GM03348 (cell line): ENCODE measurements at regions not wholly inside any gene's neighbourhood (a gene's known extent, or its start where the extent isn't known, plus 50 kb on each side); places are given as distances from the start of the nearest gene placed in this dataset.

ENCODE experiments used
- DNase-seq: peaks from one replicate; pipeline ENCODE4 v3.0.0; 2012; ENCODE audit warnings: low spot score

- DNase-seq, result no peak
These were observed 177.1 kb upstream of the SULF2 start for GRCh38 chr20:47962286-47962963.

DNA sequence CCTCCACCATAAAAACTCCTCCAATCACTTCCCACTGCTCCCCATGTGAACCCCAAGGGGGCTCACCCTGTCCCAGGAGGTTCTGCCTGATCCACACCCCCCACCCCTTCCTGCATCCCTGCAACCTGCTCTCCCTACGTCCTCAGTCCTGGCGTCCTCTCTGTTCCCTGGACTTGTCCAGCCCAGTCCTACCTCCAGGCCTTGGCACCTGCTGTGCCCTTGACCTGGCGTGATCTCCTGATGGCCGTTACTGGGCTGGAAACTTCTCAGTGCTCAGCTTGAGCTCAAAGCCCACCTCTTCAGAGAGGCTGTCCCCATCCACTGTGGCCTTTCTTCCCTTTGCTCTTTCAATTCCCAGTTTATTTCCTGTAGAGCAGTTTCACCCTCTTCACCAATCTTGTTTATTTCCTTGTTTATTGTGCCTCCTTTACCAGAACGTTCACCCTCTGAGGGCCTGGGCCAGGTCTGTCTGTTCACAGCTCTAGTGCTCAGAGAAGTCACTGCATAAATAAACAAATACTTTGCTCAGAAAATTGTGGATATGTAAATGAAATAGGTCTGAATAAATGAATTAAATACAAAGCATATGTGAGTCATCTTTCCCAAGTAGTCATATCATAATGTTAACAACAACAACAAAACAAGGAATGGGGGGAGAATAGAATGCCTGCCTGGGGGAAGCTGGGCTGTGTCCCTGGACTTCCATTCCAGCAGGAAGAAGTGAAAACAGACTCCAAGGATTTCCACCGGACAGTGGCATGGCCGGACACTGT is 175.7 kb upstream of the SULF2 start:
- no peak for DNase-seq

- no peak for DNase-seq
These were observed 175.0 kb upstream of the SULF2 start for GRCh38 chr20:47960277-47960676.

DNA sequence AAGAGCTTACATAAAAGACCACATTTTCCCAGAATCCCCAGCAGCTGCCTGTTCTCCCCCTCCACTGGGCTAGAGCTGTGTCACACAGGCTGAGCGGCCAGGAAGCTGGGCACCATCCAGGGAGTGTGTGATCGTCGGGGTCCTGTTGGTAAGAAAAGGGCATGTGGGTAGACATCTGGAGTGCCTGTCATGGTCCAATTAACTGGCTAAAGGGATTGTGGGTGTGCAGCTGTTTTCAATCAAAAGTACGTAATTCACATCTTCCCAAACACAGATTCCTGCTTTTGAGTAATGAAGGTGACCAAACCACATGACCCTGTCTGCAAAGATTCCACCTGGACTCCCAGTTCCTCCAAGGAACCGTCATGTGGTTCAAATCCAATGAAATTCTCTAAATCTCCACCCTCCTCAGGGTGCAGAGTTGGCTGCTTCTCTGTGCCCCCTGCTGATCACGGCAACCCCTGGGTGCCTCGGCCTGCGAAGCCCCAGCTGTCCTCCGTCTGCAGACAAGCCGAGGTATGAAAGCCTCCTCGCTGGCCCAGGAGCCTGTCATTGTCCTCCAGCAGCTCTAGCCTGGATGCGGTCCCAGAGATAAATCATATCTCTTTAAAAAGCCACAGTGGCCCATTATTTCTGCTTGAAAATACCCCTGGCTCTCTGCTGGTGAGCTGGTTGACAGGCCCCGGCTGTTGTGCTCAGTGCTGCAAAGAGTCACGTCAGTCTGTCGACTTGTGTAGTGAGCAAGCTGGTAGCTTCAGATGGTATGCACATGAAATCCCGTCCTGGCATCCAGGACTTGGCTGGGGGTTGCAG is 172.9 kb upstream of the SULF2 start:
- DNase-seq, result peak; percentile 23

DNA sequence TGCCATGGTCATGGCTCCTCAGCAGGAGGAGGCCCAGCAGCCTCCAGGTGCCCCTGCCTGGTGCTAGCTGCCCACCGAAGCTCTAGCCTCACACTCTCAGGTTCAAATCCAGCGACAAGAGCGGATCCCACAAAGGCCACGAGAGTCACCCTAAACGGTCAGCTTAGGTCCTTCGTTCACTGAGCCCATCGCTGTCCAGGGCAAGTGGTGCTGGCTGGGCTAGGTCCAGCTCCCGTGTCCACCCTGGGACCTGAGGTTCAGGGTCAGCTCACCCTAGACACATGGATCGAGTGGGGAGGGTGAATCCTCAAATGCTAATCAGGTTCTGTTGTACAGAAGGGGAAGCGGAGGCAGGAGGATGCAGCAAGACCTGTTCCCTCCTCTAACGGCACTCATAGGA is 171.9 kb upstream of the SULF2 start:
- DNase-seq, result no peak

DNA sequence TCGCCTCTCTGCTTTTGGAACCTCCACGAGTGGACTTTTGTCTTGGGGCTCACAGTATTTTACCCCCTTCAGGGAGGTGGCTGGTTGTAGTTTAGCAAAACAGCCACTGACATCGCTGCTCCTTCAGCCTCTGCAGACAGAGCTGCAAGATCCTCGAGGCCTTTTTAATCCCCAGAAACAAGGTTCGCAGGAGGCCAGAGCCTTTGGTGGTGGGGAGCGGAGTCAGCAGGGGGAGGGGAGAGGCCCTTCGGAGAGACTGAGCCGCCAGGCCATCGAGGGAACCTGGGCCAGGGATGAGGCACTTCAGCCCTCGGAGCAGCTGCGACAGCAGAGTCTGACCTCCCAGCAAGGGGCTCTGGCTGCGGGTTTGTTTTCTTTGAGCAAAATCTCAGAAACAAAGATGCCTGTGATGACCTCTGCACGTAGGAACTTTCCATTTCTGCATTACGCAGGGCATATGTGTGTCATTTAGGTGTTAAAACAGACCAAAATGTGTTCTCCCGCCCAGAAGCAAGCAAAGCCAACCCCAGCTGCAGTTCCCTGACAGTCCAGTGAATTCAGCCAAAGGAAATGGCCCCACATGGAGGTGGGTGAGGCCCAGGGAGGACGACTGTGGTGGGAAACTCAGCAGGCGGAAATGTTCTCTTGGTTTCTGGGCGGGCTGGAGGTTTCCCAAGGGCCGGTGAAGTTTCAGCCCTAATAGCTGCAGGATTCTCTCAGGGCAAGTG is 171.2 kb upstream of the SULF2 start:
- no peak for DNase-seq

DNA sequence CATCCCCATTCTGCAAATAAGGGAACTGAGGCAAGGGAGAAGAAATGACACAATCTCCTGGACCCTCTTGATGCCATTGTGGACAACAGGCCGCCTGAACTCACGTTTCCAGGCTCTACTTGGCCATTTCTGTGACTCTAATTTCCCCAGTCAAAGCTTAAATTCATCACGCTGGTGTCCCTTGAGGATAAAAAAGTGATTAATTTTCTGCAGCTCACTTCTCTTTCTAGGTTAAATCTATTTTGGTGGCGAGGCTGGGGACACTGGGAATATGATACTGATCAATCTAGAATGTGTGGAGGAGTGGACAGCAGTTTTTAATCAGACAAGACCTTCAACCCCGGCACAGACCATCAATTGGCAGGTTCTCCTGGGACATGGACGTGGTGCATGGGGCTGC is 168.2 kb upstream of the SULF2 start:
- no peak for DNase-seq

DNA sequence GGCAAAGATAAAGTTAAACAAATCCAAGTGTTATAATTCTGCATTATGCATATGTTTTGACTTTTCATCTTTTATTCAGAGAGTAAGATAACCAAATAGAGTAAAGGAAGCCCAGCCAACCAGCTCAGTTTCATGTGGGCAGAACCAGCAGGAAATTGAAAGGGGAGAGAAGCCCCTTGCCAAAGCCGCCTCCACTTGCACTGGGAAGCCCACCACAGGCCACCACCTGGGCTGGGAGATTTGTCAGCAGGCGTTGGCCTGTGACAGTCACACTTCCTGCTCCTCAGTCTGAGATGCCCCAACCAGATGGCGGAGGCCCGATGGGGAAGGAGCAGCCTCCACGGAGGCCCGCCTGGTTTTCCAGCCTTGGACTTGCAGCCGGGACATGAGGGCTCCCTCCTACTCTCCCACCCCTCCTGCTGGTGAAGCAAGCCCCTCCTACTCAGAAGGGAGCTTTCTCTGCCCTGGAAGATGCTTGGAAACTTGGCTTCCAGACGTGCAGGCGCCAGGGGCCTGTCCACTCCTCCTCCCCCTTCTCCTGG is 166.8 kb upstream of the SULF2 start:
- DNase-seq, result no peak

GRCh38 chr20:47951521-47951971 is 166.3 kb upstream of the SULF2 start:
- DNase-seq, result no peak

DNA sequence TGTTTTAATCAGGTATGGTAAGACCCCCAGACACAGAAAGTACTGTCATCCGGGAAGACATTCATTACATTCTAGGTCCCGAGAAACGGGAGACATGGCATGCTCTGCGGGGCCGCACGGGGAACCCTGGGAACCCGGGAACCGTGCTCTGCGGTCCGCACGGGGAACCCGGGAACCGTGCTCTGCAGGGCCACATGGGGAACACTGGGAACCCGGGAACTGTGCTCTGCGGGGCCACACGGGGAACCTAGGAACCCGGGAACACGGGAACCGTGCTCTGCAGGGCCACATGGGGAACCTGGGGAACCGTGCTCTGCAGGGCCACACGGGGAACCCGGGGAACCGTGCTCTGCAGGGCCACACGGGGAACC is 165.6 kb upstream of the SULF2 start:
- DNase-seq, result no peak

- no peak for DNase-seq
These were observed 165.0 kb upstream of the SULF2 start for GRCh38 chr20:47950124-47950912.

GRCh38 chr20:47949230-47949629 is 163.9 kb upstream of the SULF2 start:
- DNase-seq, result no peak

GRCh38 chr20:47944682-47945081 is 159.4 kb upstream of the SULF2 start:
- no peak for DNase-seq

- no peak for DNase-seq
These were observed 156.6 kb upstream of the SULF2 start for GRCh38 chr20:47941869-47942268.

- DNase-seq, result no peak
These were observed 155.0 kb upstream of the SULF2 start for GRCh38 chr20:47940101-47940813.

DNA sequence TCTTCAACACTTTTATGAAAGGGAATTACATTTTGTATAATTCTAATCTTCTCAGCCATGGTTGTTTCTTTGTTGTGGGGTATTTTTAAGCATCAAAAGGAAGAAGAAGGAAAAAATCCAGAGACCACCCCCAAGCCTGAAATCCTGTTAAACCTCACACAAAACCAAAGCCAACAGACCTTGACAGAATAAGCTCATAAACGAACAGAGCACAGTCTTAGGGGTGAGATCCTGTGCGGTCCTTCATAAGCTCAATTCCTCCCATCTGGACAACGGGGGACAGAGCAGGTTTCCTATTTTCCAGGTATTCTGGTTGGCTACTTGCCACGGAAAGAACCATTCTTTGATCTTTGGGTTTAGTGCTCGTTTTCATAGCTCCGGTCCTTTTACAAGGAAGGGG is 151.3 kb upstream of the SULF2 start:
- no peak for DNase-seq

DNA sequence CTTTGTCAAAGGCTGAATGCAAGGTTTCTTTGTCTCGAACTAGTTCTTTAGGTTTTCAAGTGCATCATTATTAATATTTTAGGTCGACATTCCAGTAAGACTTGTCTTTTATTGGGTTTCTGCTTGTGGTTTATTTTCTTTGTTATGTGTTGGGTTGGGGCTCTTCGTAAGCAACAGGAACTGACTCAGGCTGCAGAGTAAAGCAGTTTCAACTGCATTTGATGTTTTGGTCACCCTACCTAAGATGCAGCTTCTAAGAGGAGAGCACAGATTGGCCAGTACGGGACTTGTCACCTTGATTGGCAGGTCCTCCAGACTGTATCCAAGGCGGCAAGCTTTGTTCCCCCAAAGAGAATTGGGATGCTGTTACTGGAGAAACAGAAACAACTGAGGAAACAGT is 149.5 kb upstream of the SULF2 start:
- no peak for DNase-seq

- no peak for DNase-seq
These were observed 146.2 kb upstream of the SULF2 start for GRCh38 chr20:47931443-47931842.

GRCh38 chr20:47931002-47931401 is 145.7 kb upstream of the SULF2 start:
- no peak for DNase-seq

DNA sequence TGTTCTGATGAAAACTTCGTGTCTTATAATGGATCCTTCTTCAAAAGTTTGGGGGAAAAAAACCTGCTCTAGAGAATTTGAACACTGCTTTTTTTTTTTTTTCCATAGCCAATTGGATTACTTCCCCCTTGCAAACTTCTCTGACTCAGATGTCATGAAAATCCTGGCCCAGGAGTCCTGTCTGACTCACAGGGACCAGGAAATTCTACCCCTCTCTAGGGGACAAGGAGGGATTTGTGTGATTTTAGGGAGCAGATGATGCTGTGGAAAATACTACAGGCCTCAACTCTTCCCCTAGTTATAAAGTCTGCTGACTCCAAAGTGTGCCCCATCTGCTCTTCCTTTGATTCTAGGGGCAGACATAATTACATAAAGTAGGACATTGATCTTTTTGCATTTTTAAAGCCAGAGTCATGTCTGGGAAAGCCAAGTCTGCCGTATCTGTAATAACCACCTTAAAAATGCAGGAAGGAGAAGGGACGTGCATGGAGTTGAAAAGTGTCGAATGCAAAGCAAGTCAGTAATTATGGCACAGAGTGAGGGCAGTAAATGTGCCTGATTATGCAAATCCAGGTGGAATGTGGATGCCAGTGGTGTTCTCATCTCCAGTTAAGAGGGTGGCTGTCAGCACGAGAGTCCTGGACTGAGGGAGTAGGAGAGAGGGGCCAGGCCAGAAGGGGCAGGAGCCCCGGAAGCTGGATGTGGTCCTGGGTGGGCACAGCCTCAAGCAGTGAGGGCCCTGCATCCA is 144.3 kb upstream of the SULF2 start:
- peak; percentile 78 for DNase-seq
